ENCODE measurements at regions not wholly inside any gene's neighbourhood (a gene's known extent, or its start where the extent isn't known, plus 50 kb on each side); places are given as distances from the start of the nearest gene placed in this dataset.

DNA sequence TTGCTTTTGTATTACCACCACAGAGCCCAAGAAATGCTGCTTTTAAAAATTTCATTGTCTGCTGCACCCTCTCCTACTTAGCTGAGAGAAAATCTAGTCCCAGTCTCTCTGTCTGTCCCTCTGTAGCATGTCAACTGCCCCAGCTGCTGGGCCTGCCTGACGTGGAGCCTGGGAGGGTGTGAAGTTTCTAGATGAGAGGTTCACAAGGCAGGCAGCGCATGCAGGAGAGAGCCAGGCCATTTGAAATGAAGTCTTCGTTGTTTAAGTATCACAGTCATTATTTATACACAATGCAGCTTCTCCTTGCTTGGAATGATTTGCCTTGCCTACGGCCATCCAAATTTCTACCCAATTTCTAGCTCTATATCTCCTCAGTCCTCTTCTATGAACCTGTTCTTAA lies 306.8 kb upstream of the PLXNA2 start:
- no peak overlapping the region for H4K91ac ChIP-seq (ENCODE audit: low read length)
- H3K36me3 ChIP-seq (ENCODE audit: control insufficient read depth in 1 of 2, insufficient read depth in 2 of 2, low read depth in 1 of 2, low read length in 2 of 2): no peaks in the 10 kb centered on the region
- H3K27ac ChIP-seq (ENCODE audit: low read length, poor library complexity, severe bottlenecking): no peak overlapping the region
- H3K9ac ChIP-seq (ENCODE audit: low read length): no peak overlapping the region
- H2BK120ac ChIP-seq (ENCODE audit: low read depth, low read length): no peak overlapping the region
- H3K4me1 ChIP-seq (ENCODE audit: control insufficient read depth, insufficient read depth, low read depth, low read length): no peaks in the 10 kb centered on the region
- no peaks in the 10 kb centered on the region for H3K27me3 ChIP-seq (ENCODE audit: control insufficient read depth in 1 of 2, insufficient read depth in 1 of 2, low read length in 2 of 2)
- H3K9me3 ChIP-seq (ENCODE audit: control insufficient read depth, low read length): no peaks in the 10 kb centered on the region
- H2AK5ac ChIP-seq (ENCODE audit: low read length, severe bottlenecking): no peak overlapping the region
- WGBS: 90% methylated on average over 3 of the region's 4 CpGs
- H3K4me3 ChIP-seq (ENCODE audit: insufficient read depth in 1 of 2, low read depth in 1 of 2, low read length in 2 of 2): no peak overlapping the region
- no peak for DNase-seq
- no peak overlapping the region for H2AFZ ChIP-seq (ENCODE audit: low read depth, low read length)
- no peak overlapping the region for H3K14ac ChIP-seq (ENCODE audit: low read length in 2 of 2)
- no peak overlapping the region for H3K18ac ChIP-seq (ENCODE audit: low read depth in 1 of 2, low read length in 2 of 2)
- H2BK5ac ChIP-seq (ENCODE audit: low read depth, low read length, poor library complexity, severe bottlenecking): no peak overlapping the region
- no peak overlapping the region for H4K8ac ChIP-seq (ENCODE audit: low read length)
- no peaks in the 10 kb centered on the region for H3K79me1 ChIP-seq (replicated peaks; ENCODE audit: low read length, poor library complexity, severe bottlenecking)
- H2BK15ac ChIP-seq (ENCODE audit: low read depth, poor library complexity, severe bottlenecking): no peak overlapping the region
- H3K4ac ChIP-seq (ENCODE audit: low read depth in 1 of 2, low read length in 2 of 2): no peak overlapping the region
- H3K23ac ChIP-seq (ENCODE audit: low read length in 2 of 2): no peak overlapping the region
- H2BK12ac ChIP-seq (ENCODE audit: low read length in 2 of 2): no peak overlapping the region
- H3K4me2 ChIP-seq (ENCODE audit: low read length, poor library complexity, severe bottlenecking): no peak overlapping the region

DNA sequence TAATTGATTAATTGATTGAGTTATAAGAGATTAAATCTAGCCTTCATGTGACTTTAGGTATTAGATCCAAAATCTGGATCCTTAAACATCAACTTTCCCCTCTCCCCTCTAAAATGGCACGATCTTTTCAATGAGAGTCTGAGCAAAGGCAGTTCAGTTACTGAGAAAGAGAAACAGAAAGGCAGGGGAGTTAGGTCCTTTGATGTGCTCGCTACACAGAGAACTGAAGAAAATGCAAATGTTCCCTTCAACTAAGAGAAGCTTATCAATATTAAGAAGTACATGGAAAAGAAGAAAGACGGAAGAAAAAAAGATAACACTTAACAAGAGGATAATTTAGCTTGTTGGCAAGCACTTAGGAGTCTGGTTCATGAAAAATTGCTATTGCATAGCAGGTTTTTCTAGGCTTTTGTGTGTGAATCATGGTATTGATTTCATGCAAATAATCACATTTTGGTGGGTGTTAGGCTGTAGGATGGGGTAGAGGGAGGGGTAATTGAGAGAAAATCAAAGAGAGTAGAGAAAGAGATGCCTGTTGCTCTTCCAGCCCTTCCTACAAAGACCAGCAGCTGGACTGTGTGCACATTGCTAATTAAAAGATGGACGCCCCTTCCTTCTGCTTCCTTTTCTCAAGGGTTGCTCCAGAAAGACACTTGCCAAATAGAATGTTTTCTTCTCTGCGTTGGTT lies 307.6 kb upstream of the PLXNA2 start:
- no peak overlapping the region for H3K27ac ChIP-seq (ENCODE audit: low read length, poor library complexity, severe bottlenecking)
- no peaks in the 10 kb centered on the region for H3K27me3 ChIP-seq (ENCODE audit: control insufficient read depth in 1 of 2, insufficient read depth in 1 of 2, low read length in 2 of 2)
- no peaks in the 10 kb centered on the region for H3K4me1 ChIP-seq (ENCODE audit: control insufficient read depth, insufficient read depth, low read depth, low read length)
- DNase-seq: no peak
- H4K91ac ChIP-seq (ENCODE audit: low read length): no peak overlapping the region
- H2BK5ac ChIP-seq (ENCODE audit: low read depth, low read length, poor library complexity, severe bottlenecking): no peak overlapping the region
- H4K8ac ChIP-seq (ENCODE audit: low read length): no peak overlapping the region
- H2BK15ac ChIP-seq (ENCODE audit: low read depth, poor library complexity, severe bottlenecking): no peak overlapping the region
- no peak overlapping the region for H2AK5ac ChIP-seq (ENCODE audit: low read length, severe bottlenecking)
- H3K79me1 ChIP-seq (replicated peaks; ENCODE audit: low read length, poor library complexity, severe bottlenecking): no peaks in the 10 kb centered on the region
- no peak overlapping the region for H2BK12ac ChIP-seq (ENCODE audit: low read length in 2 of 2)
- no peak overlapping the region for H3K23ac ChIP-seq (ENCODE audit: low read length in 2 of 2)
- H3K9me3 ChIP-seq (ENCODE audit: control insufficient read depth, low read length): no peaks in the 10 kb centered on the region
- H3K4me2 ChIP-seq (ENCODE audit: low read length, poor library complexity, severe bottlenecking): no peak overlapping the region
- no peak overlapping the region for H2AFZ ChIP-seq (ENCODE audit: low read depth, low read length)
- no peak overlapping the region for H3K4ac ChIP-seq (ENCODE audit: low read depth in 1 of 2, low read length in 2 of 2)
- H3K36me3 ChIP-seq (ENCODE audit: control insufficient read depth in 1 of 2, insufficient read depth in 2 of 2, low read depth in 1 of 2, low read length in 2 of 2): no peaks in the 10 kb centered on the region
- H3K14ac ChIP-seq (ENCODE audit: low read length in 2 of 2): no peak overlapping the region
- 77% methylated on average over 2 of the region's 5 CpGs for WGBS
- H3K18ac ChIP-seq (ENCODE audit: low read depth in 1 of 2, low read length in 2 of 2): no peak overlapping the region
- no peak overlapping the region for H3K9ac ChIP-seq (ENCODE audit: low read length)
- H3K4me3 ChIP-seq (ENCODE audit: insufficient read depth in 1 of 2, low read depth in 1 of 2, low read length in 2 of 2): no peak overlapping the region
- no peak overlapping the region for H2BK120ac ChIP-seq (ENCODE audit: low read depth, low read length)

DNA sequence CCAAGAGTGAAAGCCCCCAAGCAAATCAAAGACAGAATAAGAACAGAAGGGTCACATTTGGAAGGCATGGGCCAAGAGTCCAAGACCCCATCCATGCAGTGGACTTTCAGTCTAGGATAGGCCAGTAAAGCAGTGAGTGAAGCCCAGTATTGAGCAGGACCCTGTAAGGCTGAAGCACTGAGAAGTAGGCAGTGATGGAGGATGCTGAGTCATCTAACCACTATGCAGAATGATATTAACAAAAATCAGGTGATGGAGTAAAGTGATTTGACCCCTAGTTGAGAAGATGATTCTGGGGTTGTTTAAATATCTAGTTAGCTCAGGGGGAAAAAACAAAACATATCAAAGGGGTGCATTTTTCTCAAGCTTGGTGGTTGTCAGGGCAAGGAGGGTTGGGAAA lies 308.7 kb upstream of the PLXNA2 start:
- Histone ChIP-seq H2BK12ac (ENCODE audit: low read length in 2 of 2) (no peak overlapping the region), H3K27ac (ENCODE audit: low read length, poor library complexity, severe bottlenecking) (no peak overlapping the region), H3K4ac (ENCODE audit: low read depth in 1 of 2, low read length in 2 of 2) (no peak overlapping the region), H4K8ac (ENCODE audit: low read length) (no peak overlapping the region), H2BK15ac (ENCODE audit: low read depth, poor library complexity, severe bottlenecking) (no peak overlapping the region), H3K9ac (ENCODE audit: low read length) (no peak overlapping the region), H3K4me1 (ENCODE audit: control insufficient read depth, insufficient read depth, low read depth, low read length) (no peaks in the 10 kb centered on the region), H3K4me3 (ENCODE audit: insufficient read depth in 1 of 2, low read depth in 1 of 2, low read length in 2 of 2) (no peak overlapping the region), H3K23ac (ENCODE audit: low read length in 2 of 2) (no peak overlapping the region), H2AK5ac (ENCODE audit: low read length, severe bottlenecking) (no peak overlapping the region), H2BK120ac (ENCODE audit: low read depth, low read length) (no peak overlapping the region), H3K9me3 (ENCODE audit: control insufficient read depth, low read length) (no peaks in the 10 kb centered on the region), H3K36me3 (ENCODE audit: control insufficient read depth in 1 of 2, insufficient read depth in 2 of 2, low read depth in 1 of 2, low read length in 2 of 2) (no peaks in the 10 kb centered on the region), H3K4me2 (ENCODE audit: low read length, poor library complexity, severe bottlenecking) (no peak overlapping the region), H3K18ac (ENCODE audit: low read depth in 1 of 2, low read length in 2 of 2) (peak overlapping the region in 1 of 2 experiments; percentile 9), H3K79me1 (replicated peaks; ENCODE audit: low read length, poor library complexity, severe bottlenecking) (no peaks in the 10 kb centered on the region), H3K27me3 (ENCODE audit: control insufficient read depth in 1 of 2, insufficient read depth in 1 of 2, low read length in 2 of 2) (no peaks in the 10 kb centered on the region), H3K14ac (ENCODE audit: low read length in 2 of 2) (no peak overlapping the region), H2AFZ (ENCODE audit: low read depth, low read length) (no peak overlapping the region), H2BK5ac (ENCODE audit: low read depth, low read length, poor library complexity, severe bottlenecking) (no peak overlapping the region), H4K91ac (ENCODE audit: low read length) (no peak overlapping the region)
- DNase-seq: no peak

DNA sequence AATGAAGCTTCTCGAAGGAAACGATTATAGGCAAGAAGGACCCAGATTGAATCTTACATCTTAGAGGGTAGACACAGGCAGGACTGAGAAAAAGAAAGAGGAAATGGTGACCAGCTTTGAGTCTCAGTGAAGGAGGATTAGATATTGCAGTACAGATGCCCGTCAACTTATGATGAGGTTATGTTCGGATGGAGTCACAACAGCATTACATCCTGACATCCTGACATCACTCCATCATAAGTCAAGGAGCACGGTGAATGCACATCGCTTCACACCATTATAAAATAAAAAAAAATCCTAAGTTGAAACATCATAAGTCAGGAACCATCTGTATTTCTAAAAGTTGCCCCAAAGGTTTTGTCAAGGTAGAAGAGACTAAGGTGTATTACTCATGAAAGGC lies 312.3 kb upstream of the PLXNA2 start:
- H2AFZ ChIP-seq (ENCODE audit: low read depth, low read length): no peak overlapping the region
- H2BK12ac ChIP-seq (ENCODE audit: low read length in 2 of 2): no peak overlapping the region
- no peaks in the 10 kb centered on the region for H3K36me3 ChIP-seq (ENCODE audit: control insufficient read depth in 1 of 2, insufficient read depth in 2 of 2, low read depth in 1 of 2, low read length in 2 of 2)
- no peak overlapping the region for H3K4ac ChIP-seq (ENCODE audit: low read depth in 1 of 2, low read length in 2 of 2)
- no peak overlapping the region for H3K9ac ChIP-seq (ENCODE audit: low read length)
- DNase-seq: no peak
- no peaks in the 10 kb centered on the region for H3K79me1 ChIP-seq (replicated peaks; ENCODE audit: low read length, poor library complexity, severe bottlenecking)
- no peak overlapping the region for H3K27ac ChIP-seq (ENCODE audit: low read length, poor library complexity, severe bottlenecking)
- H3K23ac ChIP-seq (ENCODE audit: low read length in 2 of 2): no peak overlapping the region
- H3K4me1 ChIP-seq (ENCODE audit: control insufficient read depth, insufficient read depth, low read depth, low read length): no peaks in the 10 kb centered on the region
- whole genome bisulfite sequencing: 100% methylated on average over 4 of the region's 6 CpGs
- H3K14ac ChIP-seq (ENCODE audit: low read length in 2 of 2): no peak overlapping the region
- no peak overlapping the region for H2BK5ac ChIP-seq (ENCODE audit: low read depth, low read length, poor library complexity, severe bottlenecking)
- H3K27me3 ChIP-seq (ENCODE audit: control insufficient read depth in 1 of 2, insufficient read depth in 1 of 2, low read length in 2 of 2): peaks cover 0 to 6% of the 10 kb centered on the region in 2 experiments
- no peak overlapping the region for H4K8ac ChIP-seq (ENCODE audit: low read length)
- no peak overlapping the region for H2BK15ac ChIP-seq (ENCODE audit: low read depth, poor library complexity, severe bottlenecking)
- H2AK5ac ChIP-seq (ENCODE audit: low read length, severe bottlenecking): no peak overlapping the region
- H2BK120ac ChIP-seq (ENCODE audit: low read depth, low read length): no peak overlapping the region
- H3K4me2 ChIP-seq (ENCODE audit: low read length, poor library complexity, severe bottlenecking): no peak overlapping the region
- H4K91ac ChIP-seq (ENCODE audit: low read length): no peak overlapping the region
- H3K4me3 ChIP-seq (ENCODE audit: insufficient read depth in 1 of 2, low read depth in 1 of 2, low read length in 2 of 2): no peak overlapping the region
- H3K18ac ChIP-seq (ENCODE audit: low read depth in 1 of 2, low read length in 2 of 2): no peak overlapping the region
- H3K9me3 ChIP-seq (ENCODE audit: control insufficient read depth, low read length): no peaks in the 10 kb centered on the region

Measured in mesenchymal stem cell (in vitro differentiated cells and primary cell).